HepG2 (cell line): ENCODE measurements at regions not wholly inside any gene's neighbourhood (a gene's known extent, or its start where the extent isn't known, plus 50 kb on each side); places are given as distances from the start of the nearest gene placed in this dataset.

ENCODE experiments used
- ATAC-seq: fragments of 200-7000 bp; cut with Tn5 transposase; 3 replicates; pipeline ENCODE4 v1.9.1; 2020; ENCODE audit warnings: mild to moderate bottlenecking, moderate library complexity
- BruUV-seq: library from RNA; stranded (reverse); fragments of 400-500 nt; replicated peaks from 2 replicates; lab custom pipeline; 2021; lab: Mats Ljungman, UMichigan
- CTCF ChIA-PET: fragments of 300-600 bp; formaldehyde crosslinking; extraction: SDS; loops from one replicate; lab custom pipeline; 2021; ENCODE audit warnings: low total read pairs, inconsistent platforms, low intra/inter-chr PET ratio; lab: Yijun Ruan, JAX
- POLR2A ChIA-PET: fragments of 350-600 bp; sonication (Branson Sonifier 250); formaldehyde crosslinking; loops from one replicate; lab custom pipeline; 2020; ENCODE audit warnings: antibody characterized with exemption, inconsistent platforms; lab: Yijun Ruan, JAX
- DNase-seq: peaks from one replicate; pipeline ENCODE4 v3.0.0-alpha.2; 2015; ENCODE audit warnings: low spot score
- FAIRE-seq: peaks from 3 replicates; lab custom pipeline; 2011; peaks lifted over from hg19 to GRCh38; lab: Jason Lieb, UNC
- H2AFZ ChIP-seq: one replicate; pipeline ENCODE4 v1.6.1; 2011; ENCODE audit warnings: low read length, inconsistent platforms
- H3K27ac ChIP-seq: fragments of 300-600 bp; 3 replicates; pipeline ENCODE4 v1.8.0; 2011; ENCODE audit warnings: mixed run types, mild to moderate bottlenecking, mixed read lengths, low read length, inconsistent platforms; ENCODE audit not compliant: insufficient read depth; ENCODE audit errors: extremely low read length
- H3K27me3 ChIP-seq, 2 experiments: fragments of 200-600 bp in 1 of 2; 2 replicates in 1 of 2; 3 replicates in 1 of 2; pipeline versions ENCODE4 v1.6.0 to v1.8.0; 2011; ENCODE audit warnings: low read length in 2 of 2, mild to moderate bottlenecking in 2 of 2, moderate library complexity in 2 of 2, inconsistent platforms in 1 of 2; ENCODE audit not compliant: insufficient read depth in 2 of 2, control insufficient read depth in 1 of 2
- H3K36me3 ChIP-seq, 2 experiments: fragments of 200-600 bp in 1 of 2; replicated peaks in 1 of 2; 2 replicates in 1 of 2; 3 replicates in 1 of 2; pipeline versions ENCODE4 v1.5.1 to v1.8.0; 2011; ENCODE audit warnings: low read length in 2 of 2, inconsistent platforms in 1 of 2; ENCODE audit not compliant: insufficient read depth in 2 of 2, control insufficient read depth in 1 of 2
- H3K4me1 ChIP-seq: 2 replicates; pipeline ENCODE4 v1.5.1; 2012; ENCODE audit warnings: low read length, inconsistent platforms; ENCODE audit not compliant: insufficient read depth
- H3K4me2 ChIP-seq: 2 replicates; pipeline ENCODE4 v1.6.0; 2011; ENCODE audit warnings: low read depth, low read length, inconsistent platforms
- H3K4me3 ChIP-seq, 3 experiments: fragments of 200-600 bp in 1 of 3; sonication (generic), shearing (Covaris generic) in 1 of 3; replicated peaks in 1 of 3; 2 replicates each; pipeline ENCODE4 v1.5.1; 2011 to 2016; ENCODE audit warnings: low read length in 3 of 3, inconsistent platforms in 2 of 3, low read depth in 2 of 3, mild to moderate bottlenecking in 2 of 3, control low read depth in 1 of 3, mixed read lengths in 1 of 3; ENCODE audit not compliant: insufficient read depth in 1 of 3
- H3K79me2 ChIP-seq: one replicate; pipeline ENCODE4 v1.6.1; 2011; ENCODE audit warnings: low read length, inconsistent platforms; ENCODE audit not compliant: insufficient read depth
- H3K9ac ChIP-seq: 2 replicates; pipeline ENCODE4 v1.6.0; 2011; ENCODE audit warnings: mild to moderate bottlenecking, low read depth, low read length, inconsistent platforms; ENCODE audit not compliant: insufficient read depth
- H3K9me3 ChIP-seq: 2 replicates; pipeline ENCODE4 v1.5.1; 2012; ENCODE audit warnings: mild to moderate bottlenecking, low read length
- H4K20me1 ChIP-seq: 2 replicates; pipeline ENCODE4 v1.6.0; 2011; ENCODE audit warnings: inconsistent platforms, mild to moderate bottlenecking, low read length, moderate library complexity; ENCODE audit not compliant: insufficient read depth
- FOXC1 ChIP-seq: sonication (generic); formaldehyde crosslinking; IDR thresholded peaks from 2 replicates; pipeline ENCODE4 v1.8.0; 2022; ENCODE audit warnings: mild to moderate bottlenecking, missing genetic modification reagents, borderline replicate concordance
- GTF3A ChIP-seq: sonication (generic); formaldehyde crosslinking; conservative IDR thresholded peaks from 2 replicates; pipeline ENCODE4 v1.4.0; 2020; ENCODE audit warnings: mild to moderate bottlenecking, missing genetic modification reagents
- HDAC6 ChIP-seq: fragments of 200-600 bp; sonication (generic); IDR thresholded peaks from 2 replicates; pipeline ENCODE4 v1.7.0; 2017; ENCODE audit warnings: mild to moderate bottlenecking, antibody characterized with exemption, low read length, low read depth
- MZF1 ChIP-seq: sonication (generic); formaldehyde crosslinking; IDR thresholded peaks from 2 replicates; pipeline ENCODE4 v1.8.1; 2023; ENCODE audit warnings: mild to moderate bottlenecking, missing genetic modification reagents, borderline replicate concordance
- NFIC ChIP-seq: IDR thresholded peaks from 2 replicates; pipeline ENCODE4 v1.6.1; 2012; ENCODE audit warnings: mild to moderate bottlenecking, low read length, inconsistent platforms
- RAD21 ChIP-seq: fragments of 450-650 bp; formaldehyde crosslinking; IDR thresholded peaks from 2 replicates; pipeline ENCODE4 v1.5.0; 2020; ENCODE audit warnings: mild to moderate bottlenecking
- SRSF4 ChIP-seq: fragments of 200-400 bp; formaldehyde crosslinking; IDR thresholded peaks from one replicate; pipeline ENCODE4 v1.6.1; 2018; ENCODE audit warnings: mild to moderate bottlenecking, low read depth, low read length, moderate library complexity; ENCODE audit not compliant: poor library complexity, severe bottlenecking
- TFAP4 ChIP-seq: sonication (generic); IDR thresholded peaks from 2 replicates; pipeline ENCODE4 v1.6.1; 2016; ENCODE audit warnings: low read depth, borderline replicate concordance
- TRIM24 ChIP-seq: sonication (generic); formaldehyde crosslinking; IDR thresholded peaks from 2 replicates; pipeline ENCODE4 v1.8.0; 2022; ENCODE audit warnings: mild to moderate bottlenecking, missing genetic modification reagents
- ZFP36L1 ChIP-seq: sonication (generic); formaldehyde crosslinking; IDR thresholded peaks from 2 replicates; pipeline ENCODE4 v1.8.0; 2022; ENCODE audit warnings: mild to moderate bottlenecking, missing genetic modification reagents, moderate library complexity
- ZNF101 ChIP-seq: sonication (generic); formaldehyde crosslinking; IDR thresholded peaks from 2 replicates; pipeline ENCODE4 v1.4.0; 2020; ENCODE audit warnings: mild to moderate bottlenecking, low read depth, missing genetic modification reagents, borderline replicate concordance
- ZNF451 ChIP-seq: sonication (generic); formaldehyde crosslinking; IDR thresholded peaks from 2 replicates; pipeline ENCODE4 v1.5.0; 2020; ENCODE audit warnings: mild to moderate bottlenecking, missing genetic modification reagents
- ZNF468 ChIP-seq: sonication (generic); formaldehyde crosslinking; IDR thresholded peaks from 2 replicates; pipeline ENCODE4 v1.8.0; 2022; ENCODE audit warnings: mild to moderate bottlenecking, moderate library complexity, missing genetic modification reagents
- ZNF550 ChIP-seq: sonication (generic); formaldehyde crosslinking; IDR thresholded peaks from 2 replicates; pipeline ENCODE4 v1.4.0; 2020; ENCODE audit warnings: mild to moderate bottlenecking, missing genetic modification reagents, borderline replicate concordance
- ZNF768 ChIP-seq: sonication (generic); formaldehyde crosslinking; IDR thresholded peaks from 2 replicates; pipeline ENCODE4 v1.4.0; 2020; ENCODE audit warnings: missing genetic modification reagents
- ZNF775 ChIP-seq: sonication (generic); formaldehyde crosslinking; IDR thresholded peaks from 2 replicates; pipeline ENCODE4 v1.4.0; 2020; ENCODE audit warnings: missing genetic modification reagents, mild to moderate bottlenecking, moderate library complexity, borderline replicate concordance
- WGBS: methylation state at CpG from one replicate; pipeline ENCODE4 v1.1.6; 2017; ENCODE audit warnings: low lambda C conversion rate; 5-methylcytosine and 5-hydroxymethylcytosine counted together
- in situ Hi-C: cut with HindIII; loops from 2 replicates; pipeline ENCODE4 v1.10.0; 2017; ENCODE audit warnings: low pct_unique_long_range_greater_than_20kb; ENCODE audit not compliant: extremely low pct_ligation_motif_present
- intact Hi-C: fragments of 100-400 bp; cut with micrococcal nuclease; formaldehyde crosslinking; loops from one replicate; pipeline ENCODE4 v1.10.0; 2022; ENCODE audit not compliant: unreplicated experiment
- TF ChIP-seq, protein P1 (sequence below): sonication (generic); formaldehyde crosslinking; IDR thresholded peaks from 2 replicates; pipeline ENCODE4 v1.8.0; 2022; ENCODE audit warnings: mild to moderate bottlenecking, missing genetic modification reagents, moderate library complexity

DNA sequence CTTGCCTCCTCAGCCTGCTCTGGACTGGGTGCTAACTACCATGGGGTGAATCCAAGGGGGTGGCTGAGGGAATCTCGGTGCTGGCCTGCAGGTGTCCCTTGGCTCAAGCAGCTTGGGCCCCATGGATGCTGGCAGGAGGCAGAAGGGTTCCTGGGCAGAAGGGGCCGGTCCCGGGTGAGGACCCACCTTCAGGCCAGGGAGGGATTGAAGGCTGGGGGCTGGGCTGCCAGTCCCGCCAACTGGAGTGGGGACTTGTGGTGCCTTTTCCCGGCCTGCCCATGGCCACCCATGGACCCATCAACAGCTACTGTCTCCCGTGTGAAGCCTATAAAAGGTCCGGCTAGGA lies 550.1 kb downstream of the SLC6A15 start:
- CTCF ChIA-PET = no interaction called here

More for the DNA sequence above, 550.1 kb downstream of the SLC6A15 start:
- Histone ChIP-seq H3K4me1 (no peaks in the 10 kb centered on the region), H3K79me2 (no peaks in the 10 kb centered on the region), H3K27me3 (no peaks in the 10 kb centered on the region), H3K4me3 (no peak overlapping the region), H3K27ac (no peak overlapping the region), H3K36me3 (no peaks in the 10 kb centered on the region), H3K9ac (no peak overlapping the region), H3K4me2 (no peak overlapping the region), H2AFZ (no peak overlapping the region), H3K9me3 (no peaks in the 10 kb centered on the region), H4K20me1 (no peaks in the 10 kb centered on the region)
- in situ Hi-C loops (no loop called here), intact Hi-C loops (no loop called here)
- FAIRE-seq = no peak
- TF ChIP-seq SRSF4 = no peak
- TF ChIP-seq TFAP4 = no peak
- no peak for TF ChIP-seq ZNF468 (CRISPR knock-in tag)
- TF ChIP-seq TRIM24 (CRISPR knock-in tag) = no peak
- TF ChIP-seq MZF1 (CRISPR knock-in tag) = no peak
- TF ChIP-seq ZNF775 (CRISPR knock-in tag) = no peak
- TF ChIP-seq RAD21 (CRISPR knock-in tag) = no peak
- no peak for TF ChIP-seq NFIC
- TF ChIP-seq ZFP36L1 = no peak
- no peak for TF ChIP-seq ZNF550 (CRISPR knock-in tag)
- no peak for TF ChIP-seq ZNF768 (CRISPR knock-in tag)
- TF ChIP-seq ZNF451 (CRISPR knock-in tag) = no peak
- TF ChIP-seq, protein P1, sequence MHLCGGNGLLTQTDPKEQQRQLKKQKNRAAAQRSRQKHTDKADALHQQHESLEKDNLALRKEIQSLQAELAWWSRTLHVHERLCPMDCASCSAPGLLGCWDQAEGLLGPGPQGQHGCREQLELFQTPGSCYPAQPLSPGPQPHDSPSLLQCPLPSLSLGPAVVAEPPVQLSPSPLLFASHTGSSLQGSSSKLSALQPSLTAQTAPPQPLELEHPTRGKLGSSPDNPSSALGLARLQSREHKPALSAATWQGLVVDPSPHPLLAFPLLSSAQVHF (CRISPR knock-in tag) = no peak
- TF ChIP-seq GTF3A (CRISPR knock-in tag) = no peak
- TF ChIP-seq FOXC1 (CRISPR knock-in tag) = no peak
- no peak for TF ChIP-seq ZNF101
- TF ChIP-seq HDAC6 = no peak
- 13% methylated on average over 3 of the region's 7 CpGs for WGBS
- no TSS peak for BruUV-seq
- DNase-seq = no peak
- ATAC-seq = no peak
- POLR2A ChIA-PET = no interaction called here
